Heart right ventricle (tissue), 16 donors: ENCODE measurements at regions not wholly inside any gene's neighbourhood (a gene's known extent, or its start where the extent isn't known, plus 50 kb on each side); places are given as distances from the start of the nearest gene placed in this dataset.

Experiments
- ATAC-seq, 8 donors: fragments of 200-7000 bp; cut with Tn5 transposase; one replicate each; pipeline ENCODE4 v1.9.1; 2020; ENCODE audit warnings: mild to moderate bottlenecking in 8 of 8, moderate library complexity in 8 of 8, moderate number of reproducible peaks in 1 of 8
- DNase-seq, 2 donors: peaks; one replicate each; pipeline ENCODE4 v3.0.0-alpha.2; 2020
- H3K27ac ChIP-seq, 10 donors: fragments of 200-600 bp; sonication (generic) in 2 of 10; one replicate each; pipeline versions ENCODE4 v1.5.0 to v1.8.0; 2020 to 2022; ENCODE audit warnings: mild to moderate bottlenecking in 3 of 10
- H3K27me3 ChIP-seq, 7 donors: fragments of 200-600 bp; one replicate each; pipeline ENCODE4 v1.8.0; 2021 to 2022; ENCODE audit warnings: mild to moderate bottlenecking in 2 of 7
- H3K36me3 ChIP-seq, 9 donors: fragments of 200-600 bp; sonication (generic) in 1 of 9; one replicate each; pipeline versions ENCODE4 v1.5.0 to v1.8.0; 2020 to 2022; ENCODE audit warnings: mild to moderate bottlenecking in 2 of 9
- H3K4me1 ChIP-seq, 9 donors: fragments of 200-600 bp; sonication (generic) in 1 of 9; one replicate each; pipeline versions ENCODE4 v1.5.0 to v1.8.0; 2020 to 2022; ENCODE audit warnings: mild to moderate bottlenecking in 4 of 9
- H3K4me3 ChIP-seq, 10 donors: fragments of 200-600 bp; sonication (generic) in 2 of 10; one replicate each; pipeline versions ENCODE4 v1.5.0 to v1.8.0; 2020 to 2022; ENCODE audit warnings: mild to moderate bottlenecking in 7 of 10, moderate library complexity in 2 of 10
- H3K9me3 ChIP-seq, 11 donors: fragments of 200-600 bp in 10 of 11; sonication (generic) in 2 of 11; one replicate each; pipeline versions ENCODE4 v1.5.0 to v1.8.0; 2013 to 2022; ENCODE audit warnings: mild to moderate bottlenecking in 2 of 11, control low read depth in 1 of 11, moderate library complexity in 1 of 11
- WGBS, 2 donors: extraction: QIAGEN DNeasy Blood & Tissue Kit; methylation state at CpG; one replicate each; pipeline ENCODE4 v1.1.7; 2013; ENCODE audit warnings: inconsistent platforms in 1 of 2; 5-methylcytosine and 5-hydroxymethylcytosine counted together
- intact Hi-C, 10 donors: fragments of 100-400 bp; cut with DNase I; formaldehyde crosslinking; loops; one replicate each; pipeline versions ENCODE4 v1.11.1 to v1.14.2; 2022
- TF ChIP-seq, protein P1 (sequence below), 9 donors: fragments of 200-600 bp; sonication (generic) in 2 of 9; IDR thresholded peaks; one replicate each; pipeline versions ENCODE4 v1.5.0 to v1.8.0; 2021 to 2022; ENCODE audit warnings: antibody characterized with exemption in 9 of 9, mild to moderate bottlenecking in 5 of 9, moderate library complexity in 1 of 9
- donor health status: Arrhythmogenic right ventricular cardiomyopathy.
- donor health status: ischemic (EF 13 %, LVEDD 7.1; RV severe dilation, severe dysfunction).
- donor health status: healthy with polysubstance abuse.
- donor health status: DM: no; HTN: yes; CAD: no.
- donor health status: DM: no; HTN: no; CAD: no.
- donor health status: ischemic (EF 25% LVEDD 6.9; RV normal size, moderate dysfunction).
- donor health status: ischemic (EF 25% LVEDD 5.7; RV mildly dilated, moderate dysfunction).
- donor health status: healthy.
- donor health status: DM: yes; HTN: yes; CAD: no.
- donor health status: Ischemic cardiomyopathy.
- donor health status: ischemic (EF 35%, LVEDD 5.7; RV mildly dilated, moderate dysfunction).
- donor health status: nonischemic (EF 11% LVEDD 7.7; RV severe dilation, severe dysfunction).
- donor health status: DM: yes; HTN: yes; CAD: no.
- donor health status: PGD.
- donor health status: ischemic (EF 29% LVEDD 5.4; RV normal size, mild dysfunction).
- donor health status: nonischemic (EF 23%, LVEDD 6.1; RV moderate dilation, normal function).

DNA sequence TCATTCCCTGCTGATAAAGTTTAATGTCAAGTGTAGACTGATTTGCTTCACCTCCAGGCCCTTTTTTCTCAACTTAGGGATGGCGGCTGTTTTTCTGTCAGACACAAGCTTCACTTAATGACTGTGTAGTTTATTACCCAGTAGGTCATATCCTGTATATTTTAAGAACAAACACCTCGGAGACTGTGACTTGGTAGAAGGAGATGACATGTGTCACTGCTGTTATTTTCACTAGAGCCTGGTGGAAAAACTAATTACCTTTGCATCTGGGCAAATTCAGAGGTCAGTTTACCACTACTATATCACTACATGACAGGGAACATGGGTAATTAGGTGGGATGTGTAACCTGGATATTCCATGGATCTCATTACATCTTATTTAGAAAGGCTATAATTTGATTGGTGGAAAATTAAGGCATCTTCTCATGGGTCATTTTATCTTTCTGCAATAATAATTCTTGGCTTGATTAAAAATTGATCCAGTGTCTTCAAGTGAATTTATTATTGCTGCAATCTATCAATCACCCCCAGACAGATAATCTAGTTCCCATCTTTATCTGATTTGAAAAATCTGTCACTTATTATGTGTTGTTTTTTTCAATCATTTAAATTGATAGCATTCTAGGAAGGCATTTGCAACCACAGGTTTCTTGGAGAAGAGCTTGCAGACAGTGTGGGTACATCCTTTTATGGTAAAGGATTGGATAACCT lies 353.8 kb upstream of the SPRED2 start:
- intact Hi-C loops = no loop called here
- H3K27ac ChIP-seq = no peak overlapping the region
- 53 to 54% methylated on average over 2 of the region's 2 CpGs for WGBS, 2 donors
- ATAC-seq = no peak
- H3K27me3 ChIP-seq = peaks cover 0 to 10% (median 0%) of the 10 kb centered on the region in 7 donors
- H3K9me3 ChIP-seq = no peaks in the 10 kb centered on the region
- no peaks in the 10 kb centered on the region for H3K36me3 ChIP-seq
- DNase-seq = no peak
- H3K4me3 ChIP-seq = no peak overlapping the region
- TF ChIP-seq, protein P1, sequence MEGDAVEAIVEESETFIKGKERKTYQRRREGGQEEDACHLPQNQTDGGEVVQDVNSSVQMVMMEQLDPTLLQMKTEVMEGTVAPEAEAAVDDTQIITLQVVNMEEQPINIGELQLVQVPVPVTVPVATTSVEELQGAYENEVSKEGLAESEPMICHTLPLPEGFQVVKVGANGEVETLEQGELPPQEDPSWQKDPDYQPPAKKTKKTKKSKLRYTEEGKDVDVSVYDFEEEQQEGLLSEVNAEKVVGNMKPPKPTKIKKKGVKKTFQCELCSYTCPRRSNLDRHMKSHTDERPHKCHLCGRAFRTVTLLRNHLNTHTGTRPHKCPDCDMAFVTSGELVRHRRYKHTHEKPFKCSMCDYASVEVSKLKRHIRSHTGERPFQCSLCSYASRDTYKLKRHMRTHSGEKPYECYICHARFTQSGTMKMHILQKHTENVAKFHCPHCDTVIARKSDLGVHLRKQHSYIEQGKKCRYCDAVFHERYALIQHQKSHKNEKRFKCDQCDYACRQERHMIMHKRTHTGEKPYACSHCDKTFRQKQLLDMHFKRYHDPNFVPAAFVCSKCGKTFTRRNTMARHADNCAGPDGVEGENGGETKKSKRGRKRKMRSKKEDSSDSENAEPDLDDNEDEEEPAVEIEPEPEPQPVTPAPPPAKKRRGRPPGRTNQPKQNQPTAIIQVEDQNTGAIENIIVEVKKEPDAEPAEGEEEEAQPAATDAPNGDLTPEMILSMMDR (IDR thresholded peaks at IDR 0.05) = no peak
- H3K4me1 ChIP-seq = no peaks in the 10 kb centered on the region

DNA sequence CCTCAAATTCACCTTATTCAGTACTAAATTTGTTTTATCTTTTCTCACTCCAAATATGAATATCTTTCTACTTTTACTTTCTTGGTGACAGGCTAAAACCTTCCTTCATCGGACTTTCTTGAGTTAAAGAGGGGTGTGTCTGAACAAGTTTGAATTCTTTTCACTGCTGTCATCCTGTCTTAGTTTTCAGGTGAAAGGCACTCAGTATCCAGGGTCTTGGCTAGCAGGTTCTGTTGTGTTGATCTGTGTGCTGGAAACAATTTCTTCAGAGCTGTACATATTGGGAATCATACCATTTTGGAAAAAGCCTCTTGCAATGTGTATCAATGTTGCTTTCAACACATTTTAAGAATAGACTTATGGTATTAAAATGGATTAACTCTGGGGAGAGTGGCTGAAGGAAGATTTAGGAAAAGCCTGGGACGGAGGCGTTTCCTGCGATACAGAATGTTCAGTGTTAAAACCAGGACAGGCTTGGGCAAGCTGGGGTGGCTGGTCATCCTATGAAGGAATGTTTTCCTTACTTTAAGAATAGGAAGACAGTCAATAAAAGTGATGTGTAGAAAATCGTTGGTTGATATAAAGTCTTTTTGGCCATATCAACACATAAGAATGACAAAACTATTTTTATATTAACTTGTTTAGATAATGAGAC lies 350.7 kb upstream of the SPRED2 start:
- 75 to 80% methylated on average over 5 of the region's 5 CpGs for WGBS, 2 donors
- intact Hi-C loops = no loop called here

DNA sequence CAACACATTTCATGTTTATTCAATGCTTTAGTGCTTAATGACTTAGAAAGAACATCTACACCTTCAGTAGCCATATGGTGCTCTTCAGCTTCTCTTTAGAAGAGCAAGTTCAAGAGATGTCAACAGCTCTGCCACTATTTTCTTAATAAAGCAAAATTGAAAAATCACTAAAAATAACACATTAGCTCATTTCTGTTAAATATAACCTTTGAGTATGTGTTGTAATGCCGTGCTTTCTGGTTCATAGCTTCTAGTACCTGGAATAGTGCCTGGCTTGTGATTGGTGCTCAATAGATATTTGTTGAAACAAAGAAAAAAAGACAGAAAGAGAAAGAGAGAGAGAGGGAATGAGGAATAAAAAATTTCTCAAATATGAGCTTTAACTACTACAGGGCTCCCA lies 349.8 kb upstream of the SPRED2 start:
- Histone ChIP-seq H3K27ac (no peak overlapping the region), H3K27me3 (no peaks in the 10 kb centered on the region), H3K4me1 (no peaks in the 10 kb centered on the region), H3K4me3 (no peak overlapping the region), H3K9me3 (no peaks in the 10 kb centered on the region), H3K36me3 (no peaks in the 10 kb centered on the region)
- WGBS, 2 donors = 52 to 56% methylated on average over 1 of the region's 1 CpG
- TF ChIP-seq, protein P1 (IDR thresholded peaks at IDR 0.05) = no peak
- DNase-seq (no peak), ATAC-seq (no peak)
- intact Hi-C loops = no loop called here

More for the DNA sequence above, 350.7 kb upstream of the SPRED2 start:
- Histone ChIP-seq H3K27ac (no peak overlapping the region), H3K36me3 (no peaks in the 10 kb centered on the region), H3K9me3 (no peaks in the 10 kb centered on the region), H3K4me1 (no peaks in the 10 kb centered on the region), H3K27me3 (peaks cover 0 to under 1% (median 0%) of the 10 kb centered on the region in 7 donors), H3K4me3 (no peak overlapping the region)
- DNase-seq (no peak), ATAC-seq (no peak)
- TF ChIP-seq, protein P1 (IDR thresholded peaks at IDR 0.05) = no peak

DNA sequence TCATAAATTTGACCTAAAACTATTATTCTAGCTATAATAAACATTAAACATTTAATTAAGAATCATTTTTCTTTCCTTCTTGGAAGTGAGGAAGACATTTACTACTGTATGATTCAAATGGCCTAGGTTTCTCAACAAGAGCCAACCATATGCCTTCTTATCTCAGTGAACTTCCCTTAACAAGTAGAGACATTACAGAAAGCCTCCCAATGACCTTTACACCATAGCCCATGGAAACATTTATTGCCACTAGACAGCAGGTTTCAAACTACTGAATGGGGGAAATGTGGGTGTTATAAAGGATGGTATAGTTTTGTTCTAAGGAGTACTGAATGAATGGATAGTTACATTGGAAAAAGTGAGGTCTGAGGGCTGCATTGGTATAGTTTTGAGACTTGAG lies 349.4 kb upstream of the SPRED2 start:
- Histone ChIP-seq H3K36me3 (no peaks in the 10 kb centered on the region), H3K27me3 (peaks cover 0 to 3% (median 0%) of the 10 kb centered on the region in 7 donors), H3K27ac (no peak overlapping the region), H3K4me1 (no peaks in the 10 kb centered on the region), H3K9me3 (no peaks in the 10 kb centered on the region), H3K4me3 (no peak overlapping the region)
- intact Hi-C loops = no loop called here
- DNase-seq (no peak), ATAC-seq (no peak)
- TF ChIP-seq, protein P1 (IDR thresholded peaks at IDR 0.05) = no peak
